H54 (cell line): ENCODE measurements at regions not wholly inside any gene's neighbourhood (a gene's known extent, or its start where the extent isn't known, plus 50 kb on each side); places are given as distances from the start of the nearest gene placed in this dataset.

Experiments
- DNase-seq: peaks from one replicate; pipeline ENCODE4 v3.0.0; 2011; ENCODE audit warnings: low spot score, mixed read lengths; ENCODE audit not compliant: insufficient read length
- FAIRE-seq: peaks from 3 replicates; lab custom pipeline; 2011; peaks lifted over from hg19 to GRCh38; lab: Jason Lieb, UNC
- POLR2A ChIP-seq: IDR thresholded peaks from 2 replicates; pipeline ENCODE4 v1.6.1; 2011; ENCODE audit warnings: low read depth, mild to moderate bottlenecking, low read length

GRCh38 chr1:175797576-175797975, 54.2 kb upstream of the TNR start:
- no peak for FAIRE-seq
- no peak for TF ChIP-seq POLR2A
- DNase-seq = no peak

DNA sequence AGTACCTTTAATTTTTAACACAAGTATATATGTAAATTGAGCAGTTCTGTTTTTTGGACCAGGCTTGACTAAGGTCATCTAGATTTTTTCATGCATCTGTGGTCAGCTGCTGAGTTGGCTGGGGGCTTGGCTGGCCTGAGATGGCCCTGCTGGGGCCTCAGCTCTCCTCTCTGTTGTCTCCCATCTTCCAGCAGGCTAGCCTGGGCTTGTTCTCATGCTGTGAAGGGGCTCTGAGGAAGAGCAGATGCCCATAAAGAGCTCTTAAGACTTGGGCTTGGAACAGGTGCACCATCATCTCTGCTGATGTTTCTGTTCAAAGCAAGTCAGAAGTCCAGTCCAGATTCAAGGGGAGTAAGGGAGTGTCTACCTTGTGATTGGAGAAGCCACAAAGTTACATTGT, 51.2 kb upstream of the TNR start:
- no peak for TF ChIP-seq POLR2A
- FAIRE-seq (no peak), DNase-seq (no peak)

- no peak for DNase-seq
- no peak for TF ChIP-seq POLR2A
- no peak for FAIRE-seq
Observed at GRCh38 chr1:175793617-175794016, 50.2 kb upstream of the TNR start.
